GM10266 (cell line): ENCODE measurements at regions not wholly inside any gene's neighbourhood (a gene's known extent, or its start where the extent isn't known, plus 50 kb on each side); places are given as distances from the start of the nearest gene placed in this dataset.

ENCODE experiments used
- DNase-seq: peaks from one replicate; pipeline ENCODE4 v3.0.0; 2012; ENCODE audit errors: extremely low spot score
- TF ChIP-seq, protein P1 (sequence below): IDR thresholded peaks from 2 replicates; pipeline ENCODE4 v1.5.1; 2012; ENCODE audit warnings: mild to moderate bottlenecking, low read depth; ENCODE audit not compliant: control insufficient read depth, insufficient read depth; ENCODE audit errors: missing control alignments

DNA sequence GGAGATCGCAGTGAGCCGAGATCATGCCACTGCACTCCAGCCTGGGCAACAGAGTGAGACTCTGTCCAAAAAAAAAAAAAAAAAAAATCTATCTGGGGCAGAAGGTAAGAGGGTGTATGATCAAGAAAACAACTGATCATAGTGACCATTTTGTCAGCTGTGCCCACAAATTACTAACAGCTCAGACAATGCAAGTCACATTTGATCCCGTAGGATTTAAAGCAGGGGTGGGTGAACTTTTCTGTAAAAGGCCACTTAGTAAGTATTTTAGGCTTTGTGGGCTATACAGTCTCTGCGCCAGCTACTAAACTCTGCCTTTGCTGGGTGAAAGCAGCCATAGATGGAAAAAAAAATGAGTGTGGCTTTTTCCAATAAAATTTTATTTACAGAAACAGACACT, 57.6 kb upstream of the ABI3BP start:
- TF ChIP-seq, protein P1, sequence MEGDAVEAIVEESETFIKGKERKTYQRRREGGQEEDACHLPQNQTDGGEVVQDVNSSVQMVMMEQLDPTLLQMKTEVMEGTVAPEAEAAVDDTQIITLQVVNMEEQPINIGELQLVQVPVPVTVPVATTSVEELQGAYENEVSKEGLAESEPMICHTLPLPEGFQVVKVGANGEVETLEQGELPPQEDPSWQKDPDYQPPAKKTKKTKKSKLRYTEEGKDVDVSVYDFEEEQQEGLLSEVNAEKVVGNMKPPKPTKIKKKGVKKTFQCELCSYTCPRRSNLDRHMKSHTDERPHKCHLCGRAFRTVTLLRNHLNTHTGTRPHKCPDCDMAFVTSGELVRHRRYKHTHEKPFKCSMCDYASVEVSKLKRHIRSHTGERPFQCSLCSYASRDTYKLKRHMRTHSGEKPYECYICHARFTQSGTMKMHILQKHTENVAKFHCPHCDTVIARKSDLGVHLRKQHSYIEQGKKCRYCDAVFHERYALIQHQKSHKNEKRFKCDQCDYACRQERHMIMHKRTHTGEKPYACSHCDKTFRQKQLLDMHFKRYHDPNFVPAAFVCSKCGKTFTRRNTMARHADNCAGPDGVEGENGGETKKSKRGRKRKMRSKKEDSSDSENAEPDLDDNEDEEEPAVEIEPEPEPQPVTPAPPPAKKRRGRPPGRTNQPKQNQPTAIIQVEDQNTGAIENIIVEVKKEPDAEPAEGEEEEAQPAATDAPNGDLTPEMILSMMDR, result no peak
- DNase-seq, result no peak

DNA sequence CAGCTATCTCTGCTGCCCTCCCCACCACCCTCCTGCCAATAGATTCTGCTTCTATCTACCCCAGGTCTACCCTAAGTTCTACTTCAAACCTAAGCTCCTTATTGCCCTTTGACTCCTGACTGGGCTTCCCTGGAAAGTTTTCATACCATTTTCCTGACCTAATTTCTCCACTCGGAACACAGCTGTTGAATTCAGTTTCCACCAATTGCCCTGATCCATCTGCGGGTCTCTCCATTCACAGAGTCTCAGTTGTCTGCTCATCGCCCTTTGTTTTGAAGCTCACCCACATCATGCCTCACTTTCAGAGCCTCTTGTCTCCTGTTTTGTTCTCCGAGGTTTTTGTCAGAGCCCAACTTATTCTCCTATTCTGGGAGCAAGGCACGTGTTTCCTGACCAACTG, 56.8 kb upstream of the ABI3BP start:
- TF ChIP-seq, protein P1, result no peak
- DNase-seq, result no peak

DNA sequence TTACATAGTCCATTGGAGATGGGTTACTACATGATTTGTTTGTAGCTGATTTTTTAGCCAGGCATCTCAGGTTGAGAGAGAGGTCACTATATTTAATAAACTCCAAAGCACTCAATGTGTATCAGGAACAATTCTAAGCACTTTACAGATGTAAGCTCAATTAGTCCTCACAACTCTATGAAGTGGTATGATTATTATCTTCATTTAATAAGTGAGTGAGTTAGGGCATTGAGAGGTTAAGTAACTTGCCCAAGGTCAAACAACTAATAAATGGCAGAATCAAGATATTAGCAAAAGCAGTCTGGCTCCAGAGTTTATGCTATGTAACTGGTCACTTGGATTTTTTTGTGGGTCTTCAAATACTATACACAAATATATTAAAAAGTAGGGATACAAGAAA, 56.3 kb upstream of the ABI3BP start:
- DNase-seq, result no peak
- TF ChIP-seq, protein P1, result no peak

GRCh38 chr3:101043687-101044078, 50.5 kb upstream of the ABI3BP start:
- TF ChIP-seq, protein P1, result no peak
- no peak for DNase-seq

DNA sequence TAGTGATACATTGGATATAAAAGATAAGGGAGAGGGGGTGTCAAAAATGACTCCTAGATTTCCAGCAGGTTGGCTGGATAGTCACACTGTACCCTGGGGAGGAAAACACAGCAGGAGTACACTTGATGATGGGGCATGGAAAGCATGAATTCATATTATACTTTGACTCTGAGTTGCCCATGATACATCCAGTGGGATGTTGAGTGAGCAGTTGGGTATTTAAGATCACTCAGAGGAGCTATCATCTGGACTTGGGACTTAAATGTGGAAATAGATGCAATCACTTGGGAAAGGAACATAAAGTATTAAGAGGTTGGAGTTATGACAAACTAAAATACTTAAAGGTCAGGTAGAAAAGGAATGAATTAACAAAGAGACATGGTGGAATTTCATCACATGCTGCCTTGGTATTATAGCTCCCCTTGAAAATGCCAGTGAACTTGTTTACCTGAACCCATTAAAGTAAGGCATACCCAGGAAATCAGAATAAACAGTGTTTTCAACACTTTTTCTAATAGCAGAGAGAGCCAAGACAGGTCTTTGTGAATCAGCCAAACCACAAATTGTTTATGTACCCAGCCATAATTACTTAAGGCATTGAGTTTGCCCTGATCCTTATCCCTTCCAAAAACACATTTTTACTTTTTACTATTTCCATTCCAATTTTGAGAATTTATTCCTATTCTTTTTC, 49.9 kb upstream of the ABI3BP start:
- TF ChIP-seq, protein P1, result no peak
- DNase-seq, result no peak
